Vagina (tissue), 2 donors: ENCODE measurements at regions not wholly inside any gene's neighbourhood (a gene's known extent, or its start where the extent isn't known, plus 50 kb on each side); places are given as distances from the start of the nearest gene placed in this dataset.

Experiments
- DNase-seq, 2 donors: peaks; one replicate each; pipeline ENCODE4 v3.0.0-alpha.2; 2017; ENCODE audit errors: extremely low spot score in 2 of 2
- H3K27ac ChIP-seq: fragments of 200-600 bp; sonication (generic); one replicate; pipeline ENCODE4 v1.5.1; 2019
- H3K27me3 ChIP-seq: fragments of 200-600 bp; sonication (generic); one replicate; pipeline ENCODE4 v1.5.1; 2019
- H3K36me3 ChIP-seq, 2 donors: fragments of 200-600 bp; sonication (generic); one replicate each; pipeline ENCODE4 v1.5.1; 2017 to 2019
- H3K4me1 ChIP-seq: fragments of 200-600 bp; sonication (generic); one replicate; pipeline ENCODE4 v1.5.1; 2019
- H3K4me3 ChIP-seq, 2 donors: fragments of 200-600 bp; sonication (generic); 1 replicate in 1 of 2; 2 replicates in 1 of 2; pipeline ENCODE4 v1.5.1; 2016 to 2019
- H3K9me3 ChIP-seq: fragments of 200-600 bp; sonication (generic); one replicate; pipeline ENCODE4 v1.5.1; 2019
- POLR2A ChIP-seq, 2 donors: fragments of 450-650 bp; IDR thresholded peaks; one replicate each; pipeline ENCODE4 v1.6.1; 2017; ENCODE audit warnings: antibody characterized with exemption in 2 of 2, mild to moderate bottlenecking in 2 of 2, moderate library complexity in 2 of 2
- POLR2AphosphoS5 ChIP-seq, 2 donors: sonication (generic); formaldehyde crosslinking; IDR thresholded peaks; one replicate each; pipeline ENCODE4 v1.9.0; 2017; ENCODE audit warnings: antibody characterized with exemption in 2 of 2, mild to moderate bottlenecking in 2 of 2, low read depth in 1 of 2; ENCODE audit not compliant: insufficient read depth in 1 of 2
- intact Hi-C: fragments of 100-400 bp; cut with DNase I; formaldehyde crosslinking; loops from one replicate; pipeline ENCODE4 v1.15.1; 2023
- TF ChIP-seq, protein P1 (sequence below), 3 experiments: fragments of 450-650 bp in 2 of 3; fragments of 200-600 bp in 1 of 3; sonication (generic) in 1 of 3; IDR thresholded peaks; one replicate each; pipeline ENCODE4 v1.5.1; 2017 to 2019; ENCODE audit warnings: antibody characterized with exemption in 3 of 3, mild to moderate bottlenecking in 2 of 3, moderate library complexity in 2 of 3

DNA sequence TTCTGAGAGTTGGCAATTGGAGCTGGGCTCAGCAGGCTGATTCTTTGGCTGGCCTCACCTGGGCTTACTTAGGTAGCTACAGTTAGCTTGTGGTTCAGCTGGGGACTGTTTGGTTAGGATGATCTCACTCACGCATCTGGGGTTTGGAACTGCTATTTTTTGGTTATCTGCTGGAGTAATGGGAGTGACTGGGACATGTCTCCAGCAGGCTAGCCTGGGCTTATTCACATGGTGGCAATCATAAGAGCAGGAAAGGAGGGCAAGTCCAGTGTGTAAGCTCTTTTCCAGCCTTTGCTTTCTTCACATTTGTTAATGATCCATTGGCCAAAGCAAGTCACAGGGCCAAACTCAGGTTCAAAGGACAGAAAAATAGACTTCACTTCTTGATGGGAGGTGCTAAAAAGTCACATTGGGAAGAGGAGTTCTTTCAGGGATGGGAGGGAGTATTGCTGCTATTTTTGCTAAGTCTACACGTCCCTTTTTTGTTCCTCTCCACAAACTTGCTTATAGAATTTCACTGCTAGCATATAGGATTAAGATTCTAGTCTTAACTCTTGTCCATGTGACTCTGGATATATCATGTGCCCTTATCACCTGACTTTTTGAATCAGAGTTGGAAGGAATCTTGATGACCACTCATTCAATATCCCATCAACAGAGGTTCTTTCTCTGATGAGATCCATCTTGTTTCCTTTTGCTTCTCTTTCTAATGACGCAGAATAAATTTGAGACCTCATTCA, 174.0 kb downstream of the ZFP36L2 start:
- Histone ChIP-seq H3K27ac (no peak overlapping the region), H3K36me3 (no peaks in the 10 kb centered on the region), H3K9me3 (no peaks in the 10 kb centered on the region), H3K4me1 (peaks cover 13% of the 10 kb centered on the region), H3K27me3 (no peaks in the 10 kb centered on the region), H3K4me3 (no peak overlapping the region)
- TF ChIP-seq POLR2AphosphoS5 (IDR thresholded peaks at IDR 0.05; ENCODE audit: insufficient read depth in 1 of 2, low read depth in 1 of 2) = no peak
- TF ChIP-seq, protein P1, sequence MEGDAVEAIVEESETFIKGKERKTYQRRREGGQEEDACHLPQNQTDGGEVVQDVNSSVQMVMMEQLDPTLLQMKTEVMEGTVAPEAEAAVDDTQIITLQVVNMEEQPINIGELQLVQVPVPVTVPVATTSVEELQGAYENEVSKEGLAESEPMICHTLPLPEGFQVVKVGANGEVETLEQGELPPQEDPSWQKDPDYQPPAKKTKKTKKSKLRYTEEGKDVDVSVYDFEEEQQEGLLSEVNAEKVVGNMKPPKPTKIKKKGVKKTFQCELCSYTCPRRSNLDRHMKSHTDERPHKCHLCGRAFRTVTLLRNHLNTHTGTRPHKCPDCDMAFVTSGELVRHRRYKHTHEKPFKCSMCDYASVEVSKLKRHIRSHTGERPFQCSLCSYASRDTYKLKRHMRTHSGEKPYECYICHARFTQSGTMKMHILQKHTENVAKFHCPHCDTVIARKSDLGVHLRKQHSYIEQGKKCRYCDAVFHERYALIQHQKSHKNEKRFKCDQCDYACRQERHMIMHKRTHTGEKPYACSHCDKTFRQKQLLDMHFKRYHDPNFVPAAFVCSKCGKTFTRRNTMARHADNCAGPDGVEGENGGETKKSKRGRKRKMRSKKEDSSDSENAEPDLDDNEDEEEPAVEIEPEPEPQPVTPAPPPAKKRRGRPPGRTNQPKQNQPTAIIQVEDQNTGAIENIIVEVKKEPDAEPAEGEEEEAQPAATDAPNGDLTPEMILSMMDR (IDR thresholded peaks at IDR 0.05) = no peak
- no peak for TF ChIP-seq POLR2A (IDR thresholded peaks at IDR 0.05)
- DNase-seq = no peak
- intact Hi-C loops = no loop called here

DNA sequence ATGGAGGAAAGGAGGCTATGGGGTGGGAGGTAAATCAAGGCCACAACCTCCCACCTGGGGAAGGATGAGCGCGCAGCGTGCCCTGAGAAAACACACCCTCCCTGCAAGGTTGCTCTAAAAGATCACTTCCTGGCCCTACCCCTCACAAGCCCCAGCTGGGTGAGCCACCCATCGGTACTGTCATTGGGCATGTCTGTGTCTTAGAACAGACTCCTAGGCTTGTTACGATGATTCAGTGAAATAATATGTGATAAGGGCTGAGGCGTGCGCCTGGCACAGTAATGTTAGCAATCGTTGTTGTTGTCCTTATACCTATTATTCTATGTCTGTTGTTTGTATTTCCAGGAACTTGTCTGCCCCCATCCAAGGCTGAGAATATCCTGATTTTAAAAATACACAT, 175.1 kb downstream of the ZFP36L2 start:
- no peak overlapping the region for H3K4me3 ChIP-seq
- no peaks in the 10 kb centered on the region for H3K27me3 ChIP-seq
- intact Hi-C loops = no loop called here
- H3K9me3 ChIP-seq = no peaks in the 10 kb centered on the region
- H3K27ac ChIP-seq = no peak overlapping the region
- H3K4me1 ChIP-seq = peaks cover 23% of the 10 kb centered on the region
- no peak for DNase-seq
- H3K36me3 ChIP-seq = no peaks in the 10 kb centered on the region
- peak in 1 of 2 donors; percentile 61 for TF ChIP-seq POLR2AphosphoS5 (IDR thresholded peaks at IDR 0.05; ENCODE audit: insufficient read depth in 1 of 2, low read depth in 1 of 2)
- TF ChIP-seq, protein P1 (IDR thresholded peaks at IDR 0.05) = no peak

DNA sequence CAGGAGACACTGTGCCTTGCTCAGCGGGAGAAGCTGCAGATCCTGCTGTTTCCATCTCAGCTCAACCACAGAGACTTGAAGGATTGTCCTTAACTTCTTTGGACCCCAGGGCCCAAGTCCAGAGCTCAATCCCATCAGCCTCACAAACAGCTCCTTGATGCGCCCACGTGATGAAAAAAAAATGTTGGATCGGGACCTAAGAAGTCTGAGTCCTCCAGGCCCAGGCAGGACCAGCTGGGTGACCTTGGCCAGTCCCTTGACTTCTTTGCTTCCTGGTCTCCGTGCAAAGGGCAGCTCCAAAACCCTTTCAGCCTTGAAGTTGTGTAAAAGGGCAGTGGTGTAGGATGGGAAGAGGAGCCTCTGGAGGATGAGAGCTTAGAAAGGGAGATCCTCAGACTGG, 175.5 kb downstream of the ZFP36L2 start:
- no peak overlapping the region for H3K27ac ChIP-seq
- no peak for DNase-seq
- TF ChIP-seq POLR2A (IDR thresholded peaks at IDR 0.05) (no peak), POLR2AphosphoS5 (IDR thresholded peaks at IDR 0.05; ENCODE audit: insufficient read depth in 1 of 2, low read depth in 1 of 2) (no peak)
- TF ChIP-seq, protein P1 (IDR thresholded peaks at IDR 0.05) = no peak
- no peak overlapping the region for H3K4me3 ChIP-seq
- H3K27me3 ChIP-seq = no peaks in the 10 kb centered on the region
- peaks cover 28% of the 10 kb centered on the region for H3K4me1 ChIP-seq
- H3K9me3 ChIP-seq = no peaks in the 10 kb centered on the region
- no peaks in the 10 kb centered on the region for H3K36me3 ChIP-seq
- intact Hi-C loops = no loop called here

DNA sequence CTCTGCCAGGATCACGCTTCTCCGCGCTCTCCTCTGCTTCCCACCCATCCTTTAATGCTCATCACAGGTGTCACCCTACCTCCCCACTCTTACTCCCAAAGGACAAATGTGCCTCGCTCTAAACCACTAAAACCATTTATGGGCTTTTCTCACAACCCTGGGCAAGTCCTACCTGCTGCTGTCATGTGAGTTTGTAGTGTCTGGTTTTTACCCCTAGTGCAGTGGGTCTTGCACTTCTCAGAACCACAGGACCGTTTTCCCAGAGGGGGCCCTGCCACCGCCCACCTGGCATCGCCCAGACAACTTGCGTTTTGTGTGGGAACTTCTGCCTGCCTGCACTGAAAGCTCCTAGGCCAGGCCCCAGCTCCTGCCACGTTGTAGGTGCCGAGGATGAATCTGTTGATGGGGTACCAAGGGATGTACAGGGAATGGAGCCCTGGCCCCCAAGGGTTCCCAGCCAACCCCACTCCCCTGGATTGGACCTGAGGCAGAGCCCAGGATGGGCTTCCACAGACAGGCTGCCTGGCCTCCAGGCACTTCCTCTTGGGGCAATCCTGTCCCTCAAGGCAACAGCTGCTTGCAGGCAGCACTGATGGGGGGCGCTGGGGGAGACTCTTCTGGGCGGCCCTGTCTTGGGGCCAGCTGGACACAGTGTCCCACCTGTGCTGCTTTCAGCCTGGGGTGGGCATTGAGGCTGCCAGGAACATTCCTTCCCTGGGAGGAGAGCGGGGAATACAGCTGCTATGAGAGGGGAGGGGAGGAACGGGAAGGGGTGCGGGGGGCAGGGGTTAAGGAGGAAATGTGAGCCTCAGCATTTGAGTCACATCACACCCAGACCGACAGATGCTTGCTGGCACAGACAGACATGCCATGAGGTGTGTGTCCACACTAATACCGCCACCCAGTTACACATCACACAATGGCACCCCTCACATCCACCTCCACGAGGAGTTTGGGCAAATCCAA, 176.3 kb downstream of the ZFP36L2 start:
- no peak overlapping the region for H3K27ac ChIP-seq
- intact Hi-C loops = no loop called here
- TF ChIP-seq, protein P1 (IDR thresholded peaks at IDR 0.05) = no peak
- TF ChIP-seq POLR2A (IDR thresholded peaks at IDR 0.05) = no peak
- no peak for TF ChIP-seq POLR2AphosphoS5 (IDR thresholded peaks at IDR 0.05; ENCODE audit: insufficient read depth in 1 of 2, low read depth in 1 of 2)
- no peak overlapping the region for H3K4me3 ChIP-seq
- no peak for DNase-seq
- peaks cover 29% of the 10 kb centered on the region for H3K4me1 ChIP-seq
- H3K9me3 ChIP-seq = no peaks in the 10 kb centered on the region
- no peaks in the 10 kb centered on the region for H3K27me3 ChIP-seq
- no peaks in the 10 kb centered on the region for H3K36me3 ChIP-seq
